CD8-positive, alpha-beta memory T cell (primary cell): ENCODE measurements at regions not wholly inside any gene's neighbourhood (a gene's known extent, or its start where the extent isn't known, plus 50 kb on each side); places are given as distances from the start of the nearest gene placed in this dataset.

Experiments used
- CTCF ChIA-PET: fragments of 350-600 bp; sonication (Branson Sonifier 250); formaldehyde crosslinking; loops from one replicate; lab custom pipeline; 2021; ENCODE audit warnings: antibody characterized with exemption; lab: Charles Lee
- POLR2A ChIA-PET: fragments of 350-600 bp; sonication (Branson Sonifier 250); formaldehyde crosslinking; loops from one replicate; lab custom pipeline; 2021; ENCODE audit warnings: antibody characterized with exemption; lab: Charles Lee
- DNase-seq, 5 donors: peaks; one replicate each; pipeline versions ENCODE4 v3.0.0 to v3.0.0-alpha.2; 2020 to 2022; ENCODE audit warnings: mixed read lengths in 1 of 5
- H3K27ac ChIP-seq: one replicate; pipeline ENCODE4 v1.7.0; 2013; ENCODE audit warnings: low read depth, mild to moderate bottlenecking, low read length, moderate library complexity
- H3K27me3 ChIP-seq: 2 replicates; pipeline ENCODE4 v1.7.0; 2013; ENCODE audit warnings: low read length, mild to moderate bottlenecking; ENCODE audit not compliant: insufficient read depth, poor library complexity, severe bottlenecking
- H3K36me3 ChIP-seq: 2 replicates; pipeline ENCODE4 v1.7.0; 2013; ENCODE audit warnings: mild to moderate bottlenecking, low read length, moderate library complexity; ENCODE audit not compliant: insufficient read depth
- H3K4me1 ChIP-seq: 2 replicates; pipeline ENCODE4 v1.7.0; 2013; ENCODE audit warnings: mild to moderate bottlenecking, low read length, moderate library complexity; ENCODE audit not compliant: insufficient read depth
- H3K4me3 ChIP-seq: 2 replicates; pipeline ENCODE4 v1.7.0; 2013; ENCODE audit warnings: mild to moderate bottlenecking, low read length
- H3K9me3 ChIP-seq: 2 replicates; pipeline ENCODE4 v1.7.0; 2013; ENCODE audit warnings: mild to moderate bottlenecking, low read length
- H3K27ac Mint-ChIP-seq, 8 donors: one replicate each; pipeline ENCODE4 v1.8.0; 2020 to 2021; ENCODE audit warnings: mixed read lengths in 8 of 8, mild to moderate bottlenecking in 6 of 8, inconsistent platforms in 3 of 8, moderate library complexity in 3 of 8
- H3K27me3 Mint-ChIP-seq, 2 donors: one replicate each; pipeline ENCODE4 v1.8.0; 2020 to 2021; ENCODE audit warnings: mixed read lengths in 2 of 2, mild to moderate bottlenecking in 1 of 2, moderate library complexity in 1 of 2
- H3K36me3 Mint-ChIP-seq, 3 donors: one replicate each; pipeline ENCODE4 v1.8.0; 2020 to 2021; ENCODE audit warnings: mixed read lengths in 3 of 3, inconsistent platforms in 1 of 3, mild to moderate bottlenecking in 1 of 3
- H3K4me1 Mint-ChIP-seq, 3 donors: one replicate each; pipeline ENCODE4 v1.8.0; 2020 to 2021; ENCODE audit warnings: mixed read lengths in 3 of 3, inconsistent platforms in 1 of 3, mild to moderate bottlenecking in 1 of 3
- H3K4me3 Mint-ChIP-seq, 7 donors: one replicate each; pipeline ENCODE4 v1.8.0; 2020 to 2021; ENCODE audit warnings: mixed read lengths in 7 of 7, mild to moderate bottlenecking in 6 of 7, moderate library complexity in 4 of 7, inconsistent platforms in 2 of 7
- H3K9me3 Mint-ChIP-seq, 5 donors: one replicate each; pipeline ENCODE4 v1.8.0; 2020 to 2022; ENCODE audit warnings: mixed read lengths in 5 of 5, mild to moderate bottlenecking in 3 of 5, moderate library complexity in 2 of 5, inconsistent platforms in 1 of 5

DNA sequence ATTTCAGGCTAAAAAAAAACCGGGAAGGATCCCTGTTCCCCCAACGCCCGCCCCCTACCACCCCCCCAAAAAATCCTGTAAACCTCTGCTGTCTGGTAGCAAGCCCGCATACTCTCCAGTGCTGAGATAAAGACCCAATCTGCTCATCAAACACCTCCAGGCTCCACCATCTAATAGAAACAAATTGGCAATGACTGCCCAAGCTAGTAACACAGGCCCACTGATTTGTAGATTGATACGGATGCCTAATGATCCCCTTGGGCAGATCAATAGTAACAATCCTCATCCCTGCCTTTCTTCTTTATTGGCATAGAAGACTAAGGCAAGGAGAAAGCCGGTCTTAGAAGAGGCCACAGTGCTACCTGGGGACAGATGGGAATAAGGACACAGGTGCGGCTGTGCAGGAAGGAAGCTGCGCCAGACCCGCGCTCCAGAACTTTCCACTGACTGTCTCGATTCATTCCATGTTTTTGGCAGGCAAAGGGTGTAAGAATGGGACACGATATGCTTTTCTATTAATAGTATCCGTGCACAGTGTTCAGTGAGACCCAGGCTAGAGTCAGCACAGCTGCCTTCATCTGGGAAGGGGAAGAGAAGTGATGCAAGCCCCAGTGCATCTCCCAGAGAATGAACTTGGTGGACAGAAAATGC is 407.6 kb upstream of the PSMD7 start:
- no peak overlapping the region for H3K27ac ChIP-seq
- DNase-seq = no peak
- H3K36me3 ChIP-seq = no peaks in the 10 kb centered on the region
- H3K9me3 Mint-ChIP-seq = peaks cover 0 to 2% (median 0%) of the 10 kb centered on the region in 5 donors
- H3K27me3 ChIP-seq = no peaks in the 10 kb centered on the region
- no peaks in the 10 kb centered on the region for H3K9me3 ChIP-seq
- H3K36me3 Mint-ChIP-seq = no peaks in the 10 kb centered on the region
- H3K27me3 Mint-ChIP-seq = peaks cover 7 to 11% of the 10 kb centered on the region in 2 donors
- no peak overlapping the region for H3K4me3 Mint-ChIP-seq
- POLR2A ChIA-PET = no interaction called here
- no peak overlapping the region for H3K4me3 ChIP-seq
- CTCF ChIA-PET = no interaction called here
- H3K27ac Mint-ChIP-seq = no peak overlapping the region
- no peaks in the 10 kb centered on the region for H3K4me1 Mint-ChIP-seq
- no peaks in the 10 kb centered on the region for H3K4me1 ChIP-seq

DNA sequence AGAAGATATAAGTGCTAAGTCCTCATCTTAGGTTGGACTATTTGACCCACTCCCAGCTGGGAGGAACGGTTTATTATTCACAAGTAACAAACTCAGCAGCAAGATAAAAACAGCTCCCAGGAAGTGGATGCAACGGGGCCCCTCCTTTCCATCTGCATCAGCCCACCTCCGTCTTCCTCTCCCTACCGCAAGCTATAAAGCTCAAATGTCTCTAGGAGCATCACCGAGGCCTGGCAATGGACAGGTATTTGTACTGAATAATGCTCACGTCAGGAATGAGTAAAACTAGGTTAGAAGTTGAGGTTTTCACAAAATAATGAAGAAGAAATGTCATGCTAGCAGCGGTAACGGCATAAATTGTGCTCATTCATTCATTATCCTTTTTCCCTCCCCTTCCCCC is 408.7 kb upstream of the PSMD7 start:
- Histone ChIP-seq H3K4me1 (no peaks in the 10 kb centered on the region), H3K27ac (no peak overlapping the region), H3K27me3 (no peaks in the 10 kb centered on the region), H3K36me3 (no peaks in the 10 kb centered on the region), H3K4me3 (no peak overlapping the region), H3K9me3 (no peaks in the 10 kb centered on the region)
- H3K27me3 Mint-ChIP-seq = peaks cover 7 to 11% of the 10 kb centered on the region in 2 donors
- no peak for DNase-seq
- H3K4me1 Mint-ChIP-seq = no peaks in the 10 kb centered on the region
- no peak overlapping the region for H3K27ac Mint-ChIP-seq
- ChIA-PET CTCF (no interaction called here), POLR2A (no interaction called here)
- peaks cover 0 to 2% (median 0%) of the 10 kb centered on the region in 5 donors for H3K9me3 Mint-ChIP-seq
- no peaks in the 10 kb centered on the region for H3K36me3 Mint-ChIP-seq
- H3K4me3 Mint-ChIP-seq = no peak overlapping the region

DNA sequence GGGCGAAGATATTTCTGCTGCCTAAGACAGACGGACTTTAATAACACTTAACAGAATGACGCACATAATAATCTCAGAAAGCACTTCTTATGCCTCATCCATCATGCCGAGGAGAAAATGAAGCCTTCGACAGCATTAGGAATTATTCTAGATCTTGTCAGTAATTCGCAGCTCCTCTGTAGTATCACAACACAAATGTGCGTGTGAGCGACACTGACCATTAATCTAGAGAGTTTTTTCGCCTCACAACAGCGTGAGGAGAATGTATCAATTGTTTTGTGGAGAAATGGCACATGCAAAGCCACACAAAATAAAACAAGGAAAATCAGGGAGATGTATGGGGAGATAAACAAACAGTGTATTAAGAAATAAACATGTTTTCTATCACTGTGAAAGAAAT is 410.2 kb upstream of the PSMD7 start:
- POLR2A ChIA-PET = no interaction called here
- H3K27ac Mint-ChIP-seq = no peak overlapping the region
- Histone ChIP-seq H3K27ac (no peak overlapping the region), H3K9me3 (no peaks in the 10 kb centered on the region), H3K36me3 (no peaks in the 10 kb centered on the region), H3K27me3 (no peaks in the 10 kb centered on the region), H3K4me3 (no peak overlapping the region), H3K4me1 (no peaks in the 10 kb centered on the region)
- CTCF ChIA-PET = no interaction called here
- H3K27me3 Mint-ChIP-seq = peaks cover 7 to 11% of the 10 kb centered on the region in 2 donors
- H3K4me1 Mint-ChIP-seq = no peaks in the 10 kb centered on the region
- no peaks in the 10 kb centered on the region for H3K36me3 Mint-ChIP-seq
- H3K4me3 Mint-ChIP-seq = no peak overlapping the region
- no peak for DNase-seq
- no peaks in the 10 kb centered on the region for H3K9me3 Mint-ChIP-seq

DNA sequence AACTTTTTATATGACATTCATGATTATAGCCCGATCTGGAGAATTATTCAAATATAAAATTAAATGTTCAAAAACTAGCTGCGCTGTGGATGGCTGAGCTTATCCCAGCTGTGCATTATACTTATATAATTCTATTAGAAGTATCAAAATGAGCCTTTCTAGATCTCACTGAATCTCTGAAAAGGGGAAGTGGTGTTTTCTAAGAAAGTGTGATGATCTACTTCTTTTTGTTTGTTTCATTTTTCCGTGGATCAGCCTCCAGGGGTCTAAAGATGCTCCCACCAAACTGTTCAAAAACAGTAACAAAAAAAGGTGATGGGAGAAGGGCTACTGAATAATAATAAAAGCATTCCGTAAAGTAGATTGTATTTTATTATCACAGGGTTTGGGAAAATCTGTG is 411.3 kb upstream of the PSMD7 start:
- CTCF ChIA-PET = no interaction called here
- Histone ChIP-seq H3K9me3 (no peaks in the 10 kb centered on the region), H3K4me1 (no peaks in the 10 kb centered on the region), H3K36me3 (no peaks in the 10 kb centered on the region), H3K27ac (no peak overlapping the region), H3K4me3 (no peak overlapping the region), H3K27me3 (no peaks in the 10 kb centered on the region)
- no peaks in the 10 kb centered on the region for H3K9me3 Mint-ChIP-seq
- no peak for DNase-seq
- H3K36me3 Mint-ChIP-seq = no peaks in the 10 kb centered on the region
- POLR2A ChIA-PET = no interaction called here
- H3K27me3 Mint-ChIP-seq = peaks cover 3 to 7% of the 10 kb centered on the region in 2 donors
- H3K4me3 Mint-ChIP-seq = no peak overlapping the region
- no peak overlapping the region for H3K27ac Mint-ChIP-seq
- no peaks in the 10 kb centered on the region for H3K4me1 Mint-ChIP-seq

DNA sequence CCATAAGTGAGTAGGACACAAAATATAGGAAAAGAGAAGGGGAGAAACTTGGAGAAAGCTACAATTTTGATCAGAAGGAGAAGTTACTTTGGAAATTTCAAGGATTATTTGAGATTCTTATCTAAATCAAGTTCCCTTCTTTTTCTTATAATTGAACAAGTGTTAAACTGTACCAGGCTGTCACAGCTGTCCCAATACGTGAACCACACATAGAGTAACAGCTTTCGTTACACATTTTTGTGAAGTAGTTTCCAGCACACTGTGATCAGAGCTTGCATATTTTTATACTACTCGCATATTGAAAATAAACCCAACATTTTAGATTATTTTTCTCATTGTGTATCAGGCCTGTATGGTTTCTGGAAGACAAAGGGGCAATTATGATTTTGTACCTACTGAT is 412.8 kb upstream of the PSMD7 start:
- H3K4me1 ChIP-seq = no peaks in the 10 kb centered on the region
- Mint-ChIP-seq H3K9me3 (no peaks in the 10 kb centered on the region), H3K27ac (no peak overlapping the region), H3K4me1 (no peaks in the 10 kb centered on the region), H3K36me3 (no peaks in the 10 kb centered on the region), H3K4me3 (no peak overlapping the region), H3K27me3 (peaks cover 0 to 3% of the 10 kb centered on the region in 2 donors)
- H3K27ac ChIP-seq = no peak overlapping the region
- POLR2A ChIA-PET = no interaction called here
- no peak for DNase-seq
- H3K4me3 ChIP-seq = no peak overlapping the region
- CTCF ChIA-PET = no interaction called here
- H3K36me3 ChIP-seq = no peaks in the 10 kb centered on the region
- H3K9me3 ChIP-seq = no peaks in the 10 kb centered on the region
- H3K27me3 ChIP-seq = no peaks in the 10 kb centered on the region

DNA sequence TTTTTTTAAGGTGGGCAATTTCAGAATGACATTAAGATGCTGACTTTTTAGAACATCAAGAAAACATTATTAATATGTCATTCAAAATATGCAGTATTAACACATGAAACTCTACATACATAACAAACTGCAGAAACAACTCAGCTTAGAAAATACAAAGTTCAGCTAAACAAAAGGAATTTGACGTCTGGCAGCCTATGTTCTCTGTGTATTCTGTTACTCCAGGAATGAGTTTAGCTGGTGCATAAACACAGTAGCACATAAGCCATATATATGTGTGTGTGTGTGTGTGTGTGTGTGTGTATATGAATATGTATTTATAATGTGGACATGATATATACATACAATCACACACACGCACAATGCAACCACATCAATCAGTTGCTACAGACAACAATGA is 413.5 kb upstream of the PSMD7 start:
- DNase-seq = no peak
- ChIA-PET POLR2A (no interaction called here), CTCF (interaction anchor here (0.6 kb wide), 1 partner anchor 12 kb away, joined by 3 read pairs; no protein-coding TSS in a partner anchor)
- Mint-ChIP-seq H3K36me3 (no peaks in the 10 kb centered on the region), H3K27me3 (peaks cover 0 to 3% of the 10 kb centered on the region in 2 donors), H3K4me1 (no peaks in the 10 kb centered on the region), H3K9me3 (no peaks in the 10 kb centered on the region), H3K27ac (no peak overlapping the region), H3K4me3 (no peak overlapping the region)
- Histone ChIP-seq H3K27me3 (no peaks in the 10 kb centered on the region), H3K27ac (no peak overlapping the region), H3K4me1 (no peaks in the 10 kb centered on the region), H3K4me3 (no peak overlapping the region), H3K9me3 (no peaks in the 10 kb centered on the region), H3K36me3 (no peaks in the 10 kb centered on the region)

DNA sequence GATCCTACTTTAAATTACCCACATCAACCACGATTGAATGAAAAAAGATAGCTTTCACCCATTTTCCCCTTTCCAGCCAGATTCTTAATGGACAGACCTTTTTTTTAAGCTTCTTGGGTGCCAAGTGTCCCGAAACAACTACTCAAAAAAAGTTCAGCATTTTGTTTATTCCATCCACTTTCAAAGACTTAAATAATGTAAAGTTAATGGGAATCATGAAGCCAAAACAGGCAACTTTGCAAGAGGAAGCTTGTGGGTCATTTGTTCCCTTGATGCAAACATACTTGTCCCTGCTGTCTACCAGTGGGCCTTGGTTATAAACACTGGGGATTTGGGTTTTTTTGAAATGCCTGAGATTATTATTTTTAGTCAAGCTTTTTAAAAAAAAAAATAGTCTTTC is 414.0 kb upstream of the PSMD7 start:
- POLR2A ChIA-PET = no interaction called here
- CTCF ChIA-PET = interaction anchor here (0.6 kb wide), 1 partner anchor 13 kb away, joined by 3 read pairs; no protein-coding TSS in a partner anchor
- no peaks in the 10 kb centered on the region for H3K4me1 Mint-ChIP-seq

DNA sequence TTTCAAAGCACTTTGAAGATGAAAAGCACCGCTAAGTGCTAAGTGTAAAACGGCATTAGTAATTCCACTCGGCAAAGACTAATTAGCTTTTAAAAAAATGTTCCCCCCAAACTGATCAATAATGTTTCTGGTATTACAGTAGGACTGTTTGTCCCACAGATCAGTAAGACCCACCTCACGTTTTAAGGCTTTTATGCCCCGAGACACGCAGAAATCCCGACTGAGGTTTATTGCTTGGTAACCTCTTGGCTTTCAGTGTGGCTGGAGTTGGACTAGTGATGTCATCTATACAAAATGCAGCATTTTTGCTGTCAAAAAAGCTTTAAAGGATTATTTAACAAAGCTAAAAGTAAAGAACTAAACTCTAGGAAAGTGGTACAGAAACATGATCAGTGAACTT is 414.6 kb upstream of the PSMD7 start:
- Mint-ChIP-seq H3K27ac (no peak overlapping the region), H3K4me1 (no peaks in the 10 kb centered on the region), H3K9me3 (no peaks in the 10 kb centered on the region), H3K4me3 (no peak overlapping the region), H3K27me3 (no peaks in the 10 kb centered on the region), H3K36me3 (no peaks in the 10 kb centered on the region)
- H3K4me1 ChIP-seq = no peaks in the 10 kb centered on the region
- no peaks in the 10 kb centered on the region for H3K27me3 ChIP-seq
- no peak for DNase-seq
- no peaks in the 10 kb centered on the region for H3K36me3 ChIP-seq
- ChIA-PET POLR2A (no interaction called here), CTCF (no interaction called here)
- no peaks in the 10 kb centered on the region for H3K9me3 ChIP-seq
- no peak overlapping the region for H3K4me3 ChIP-seq
- H3K27ac ChIP-seq = no peak overlapping the region

More for the DNA sequence above, 414.0 kb upstream of the PSMD7 start:
- no peak overlapping the region for H3K4me3 ChIP-seq
- Mint-ChIP-seq H3K27ac (no peak overlapping the region), H3K27me3 (no peaks in the 10 kb centered on the region), H3K36me3 (no peaks in the 10 kb centered on the region), H3K4me3 (no peak overlapping the region), H3K9me3 (no peaks in the 10 kb centered on the region)
- H3K4me1 ChIP-seq = no peaks in the 10 kb centered on the region
- no peak for DNase-seq
- no peak overlapping the region for H3K27ac ChIP-seq
- no peaks in the 10 kb centered on the region for H3K36me3 ChIP-seq
- no peaks in the 10 kb centered on the region for H3K9me3 ChIP-seq
- H3K27me3 ChIP-seq = no peaks in the 10 kb centered on the region
